GM12875 (cell line): ENCODE measurements at regions not wholly inside any gene's neighbourhood (a gene's known extent, or its start where the extent isn't known, plus 50 kb on each side); places are given as distances from the start of the nearest gene placed in this dataset.

ENCODE experiments used
- H3K4me3 ChIP-seq: one replicate; pipeline ENCODE4 v1.5.1; 2011; ENCODE audit warnings: low read depth, low read length, control low read depth
- CTCF ChIP-seq: IDR thresholded peaks from 2 replicates; pipeline ENCODE4 v1.5.1; 2011; ENCODE audit warnings: low read depth, mild to moderate bottlenecking, control low read depth, inconsistent platforms, low read length, moderate library complexity, borderline replicate concordance; ENCODE audit not compliant: insufficient read depth

GRCh38 chr4:19958848-19959247 lies 292.9 kb upstream of the SLIT2 start:
- H3K4me3 ChIP-seq = no peak overlapping the region
- TF ChIP-seq CTCF = no peak

GRCh38 chr4:19947349-19947748 lies 304.4 kb upstream of the SLIT2 start:
- H3K4me3 ChIP-seq = no peak overlapping the region
- no peak for TF ChIP-seq CTCF

GRCh38 chr4:19945979-19946380 lies 305.7 kb upstream of the SLIT2 start:
- TF ChIP-seq CTCF = no peak
- H3K4me3 ChIP-seq = no peak overlapping the region

GRCh38 chr4:19945501-19945900 lies 306.2 kb upstream of the SLIT2 start:
- no peak for TF ChIP-seq CTCF
- H3K4me3 ChIP-seq = no peak overlapping the region

GRCh38 chr4:19944806-19945205 lies 306.9 kb upstream of the SLIT2 start:
- TF ChIP-seq CTCF = no peak
- H3K4me3 ChIP-seq = no peak overlapping the region

DNA sequence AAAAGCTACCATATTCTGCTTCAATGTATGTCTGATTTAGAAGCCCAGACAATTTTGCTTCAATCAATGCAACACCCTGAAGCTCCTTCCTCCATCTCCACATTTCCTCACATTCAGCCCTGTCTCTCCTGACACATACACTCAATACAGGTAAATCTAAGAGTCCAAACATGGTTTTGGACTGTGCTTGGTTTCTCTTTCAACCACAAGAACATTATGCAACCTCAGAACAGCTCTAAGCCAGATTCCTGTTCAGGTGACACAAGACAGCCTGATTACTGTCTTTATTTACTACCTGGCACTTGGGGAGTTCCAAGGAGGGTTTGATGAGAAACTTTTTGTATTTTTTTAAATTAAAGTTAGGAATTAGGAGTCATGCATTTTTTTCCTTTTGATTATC lies 307.5 kb upstream of the SLIT2 start:
- TF ChIP-seq CTCF = no peak
- H3K4me3 ChIP-seq = no peak overlapping the region

DNA sequence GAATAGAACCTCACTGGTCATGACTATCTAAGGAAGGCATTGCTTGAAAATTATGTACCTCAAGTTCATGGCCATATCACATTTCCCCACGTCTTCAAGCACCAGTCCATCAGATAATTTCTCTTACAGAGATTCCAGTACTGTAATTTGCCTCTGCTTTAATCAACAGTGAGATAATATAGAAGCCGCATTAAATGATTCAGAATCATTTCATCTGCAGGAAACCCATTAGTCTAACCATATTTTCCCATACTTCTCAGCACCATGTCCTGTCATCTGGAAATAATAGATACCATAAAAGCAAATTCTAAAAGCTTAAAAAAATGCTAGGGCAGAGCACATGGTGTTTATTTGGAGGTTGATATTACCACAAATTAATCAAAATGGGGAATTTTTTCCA lies 310.3 kb upstream of the SLIT2 start:
- H3K4me3 ChIP-seq = no peak overlapping the region
- no peak for TF ChIP-seq CTCF
